ENCODE measurements at regions not wholly inside any gene's neighbourhood (a gene's known extent, or its start where the extent isn't known, plus 50 kb on each side); places are given as distances from the start of the nearest gene placed in this dataset.
"Not testable (repeated sequence)": the region's sequence is repeated elsewhere in the genome, so short reads cannot be mapped to it uniquely, and the experiment has no call there.

DNA sequence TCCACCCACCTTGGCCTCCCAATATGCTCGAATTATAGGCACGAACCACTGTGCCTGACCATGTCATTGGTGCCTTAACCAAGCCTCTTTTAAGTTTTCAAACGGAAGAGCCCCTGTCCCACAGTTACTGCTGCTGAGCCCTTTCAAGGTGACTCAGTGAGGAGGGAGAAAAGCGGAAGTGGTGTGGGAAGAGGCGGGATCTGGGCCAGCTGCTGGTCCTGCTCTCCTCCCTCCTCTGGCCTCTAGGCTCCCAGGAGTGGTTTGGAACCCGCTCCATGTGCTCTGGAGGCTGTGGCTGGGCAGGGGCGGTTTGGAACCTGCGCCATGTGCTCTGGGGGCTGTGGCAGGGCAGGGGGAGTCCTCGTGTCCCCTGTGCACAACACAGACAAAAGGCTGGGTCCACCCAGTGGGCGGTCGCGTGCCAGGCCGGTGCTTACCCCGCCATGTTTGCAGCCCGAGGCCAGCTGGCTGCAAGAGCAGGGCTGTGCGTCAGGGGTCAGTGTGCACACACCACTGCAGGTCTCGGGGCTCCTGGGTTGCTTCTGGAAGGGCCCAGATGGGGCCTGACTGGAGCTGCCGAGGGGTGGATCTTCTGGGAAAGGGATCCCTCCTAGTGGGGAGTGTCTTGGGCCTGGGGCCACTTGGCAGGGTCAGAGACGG, 113.4 kb upstream of the ALDH3B2 start:
- not testable (repeated sequence) for TF ChIP-seq YY1 (IDR thresholded peaks at IDR 0.05; ENCODE audit: insufficient read depth, insufficient read length); ZNF274 (IDR thresholded peaks at IDR 0.05; ENCODE audit: low read depth, low read length); SUZ12 (IDR thresholded peaks at IDR 0.05; ENCODE audit: extremely low read depth, insufficient read depth, insufficient read length)
